HFFc6 (cell line): ENCODE measurements at regions not wholly inside any gene's neighbourhood (a gene's known extent, or its start where the extent isn't known, plus 50 kb on each side); places are given as distances from the start of the nearest gene placed in this dataset.
A peak's percentile ranks its signal among the peaks of the same experiment; 100 is the strongest.

Experiments
- DNase-seq: peaks from one replicate; pipeline ENCODE4 v3.0.0-alpha.2; 2018
- H3K27ac Mint-ChIP-seq: 2 replicates; pipeline ENCODE4 v1.8.0; 2020; ENCODE audit warnings: mild to moderate bottlenecking, mixed read lengths
- H3K27me3 Mint-ChIP-seq: 2 replicates; pipeline ENCODE4 v1.8.0; 2021; ENCODE audit warnings: mild to moderate bottlenecking, moderate library complexity, mixed read lengths; ENCODE audit not compliant: insufficient read depth
- H3K36me3 Mint-ChIP-seq: 2 replicates; pipeline ENCODE4 v1.8.0; 2021; ENCODE audit warnings: low read depth, mixed read lengths
- H3K4me1 Mint-ChIP-seq: 2 replicates; pipeline ENCODE4 v1.8.0; 2020; ENCODE audit warnings: low read depth, mixed read lengths
- H3K4me3 Mint-ChIP-seq: 2 replicates; pipeline ENCODE4 v1.8.0; 2020; ENCODE audit warnings: mild to moderate bottlenecking, moderate library complexity, mixed read lengths
- H3K9me3 Mint-ChIP-seq: 2 replicates; pipeline ENCODE4 v1.8.0; 2020; ENCODE audit warnings: mild to moderate bottlenecking, mixed read lengths
- TF ChIP-seq, protein P1 (sequence below): fragments of 200-600 bp; sonication (generic); IDR thresholded peaks from 2 replicates; pipeline ENCODE4 v1.5.0; 2021; ENCODE audit warnings: antibody characterized with exemption, mild to moderate bottlenecking

DNA sequence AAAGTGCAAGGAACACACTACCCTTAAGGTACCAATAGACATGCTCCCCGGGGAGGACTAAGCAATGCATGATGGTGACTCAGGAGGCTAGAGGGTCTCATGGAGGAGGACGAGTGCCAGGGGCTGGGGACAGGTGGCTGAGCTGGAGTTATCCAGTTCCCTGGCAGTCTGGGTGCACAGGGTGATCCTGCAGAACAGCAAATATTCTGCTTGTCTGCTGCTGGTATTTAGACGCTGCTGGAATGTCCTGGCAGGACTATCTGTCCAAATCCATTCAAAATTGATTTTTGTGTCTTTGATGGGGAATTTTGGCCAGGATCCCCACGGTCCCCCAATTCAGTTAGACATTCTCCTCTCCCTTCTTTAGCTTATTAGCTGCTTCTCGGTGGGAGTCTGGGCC, 138.7 kb downstream of the C12orf75 start:
- DNase-seq, result no peak
- peaks cover 8% of the 10 kb centered on the region for H3K36me3 Mint-ChIP-seq
- no peak overlapping the region for H3K4me3 Mint-ChIP-seq

DNA sequence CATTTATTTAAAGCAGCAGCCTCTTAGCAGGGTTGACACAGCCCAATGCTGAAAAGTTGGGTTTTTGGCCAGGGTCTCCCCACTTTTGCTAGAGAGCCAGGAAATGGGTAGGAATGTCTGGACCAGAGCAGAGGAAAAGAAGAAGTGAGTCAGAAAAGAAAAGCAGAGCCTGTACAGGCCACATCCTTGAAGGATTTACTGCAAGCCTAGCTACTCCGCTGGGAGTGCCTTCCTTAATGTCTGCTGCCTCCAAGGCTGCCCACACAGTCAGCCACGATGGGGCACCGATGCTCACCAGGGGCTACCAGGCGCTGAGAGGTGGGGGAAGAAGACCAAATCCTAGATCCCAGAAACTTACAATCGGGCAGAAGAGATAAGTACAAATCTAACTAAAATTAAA, 139.2 kb downstream of the C12orf75 start:
- no peak for DNase-seq
- TF ChIP-seq, protein P1, sequence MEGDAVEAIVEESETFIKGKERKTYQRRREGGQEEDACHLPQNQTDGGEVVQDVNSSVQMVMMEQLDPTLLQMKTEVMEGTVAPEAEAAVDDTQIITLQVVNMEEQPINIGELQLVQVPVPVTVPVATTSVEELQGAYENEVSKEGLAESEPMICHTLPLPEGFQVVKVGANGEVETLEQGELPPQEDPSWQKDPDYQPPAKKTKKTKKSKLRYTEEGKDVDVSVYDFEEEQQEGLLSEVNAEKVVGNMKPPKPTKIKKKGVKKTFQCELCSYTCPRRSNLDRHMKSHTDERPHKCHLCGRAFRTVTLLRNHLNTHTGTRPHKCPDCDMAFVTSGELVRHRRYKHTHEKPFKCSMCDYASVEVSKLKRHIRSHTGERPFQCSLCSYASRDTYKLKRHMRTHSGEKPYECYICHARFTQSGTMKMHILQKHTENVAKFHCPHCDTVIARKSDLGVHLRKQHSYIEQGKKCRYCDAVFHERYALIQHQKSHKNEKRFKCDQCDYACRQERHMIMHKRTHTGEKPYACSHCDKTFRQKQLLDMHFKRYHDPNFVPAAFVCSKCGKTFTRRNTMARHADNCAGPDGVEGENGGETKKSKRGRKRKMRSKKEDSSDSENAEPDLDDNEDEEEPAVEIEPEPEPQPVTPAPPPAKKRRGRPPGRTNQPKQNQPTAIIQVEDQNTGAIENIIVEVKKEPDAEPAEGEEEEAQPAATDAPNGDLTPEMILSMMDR, result no peak
- Mint-ChIP-seq H3K9me3 (peaks cover 2% of the 10 kb centered on the region), H3K27ac (no peak overlapping the region), H3K27me3 (no peaks in the 10 kb centered on the region; the same call in 1 of the 2 replicates), H3K4me1 (peaks cover 15% of the 10 kb centered on the region), H3K4me3 (no peak overlapping the region), H3K36me3 (peaks cover 8% of the 10 kb centered on the region)

More for the DNA sequence above, 138.7 kb downstream of the C12orf75 start:
- H3K27ac Mint-ChIP-seq, result no peak overlapping the region
- H3K4me1 Mint-ChIP-seq, result peaks cover 11% of the 10 kb centered on the region
- TF ChIP-seq, protein P1, result no peak
- H3K9me3 Mint-ChIP-seq, result no peaks in the 10 kb centered on the region
- H3K27me3 Mint-ChIP-seq, result peaks cover under 1% of the 10 kb centered on the region

DNA sequence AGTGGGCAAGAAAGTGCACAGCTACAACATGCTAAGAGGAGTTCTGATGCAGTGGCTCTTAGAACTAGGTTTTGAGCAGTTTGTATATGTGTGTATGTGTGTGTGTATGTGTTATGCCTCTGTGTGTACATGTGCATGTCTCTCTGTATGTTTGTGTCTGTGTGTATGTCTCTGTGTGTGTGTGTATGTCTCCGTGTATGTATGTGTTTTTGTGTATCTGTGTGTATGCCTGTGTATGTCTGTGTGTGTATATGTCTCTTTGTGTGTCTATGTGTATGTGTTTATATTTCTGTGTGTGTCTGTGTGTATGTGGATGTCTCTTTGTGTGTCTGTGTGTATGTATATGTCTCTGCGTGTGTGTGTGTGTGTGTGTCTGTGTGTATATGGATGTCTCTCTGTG, 139.6 kb downstream of the C12orf75 start:
- H3K9me3 Mint-ChIP-seq, result peaks cover 5% of the 10 kb centered on the region
- no peak overlapping the region for H3K4me3 Mint-ChIP-seq
- no peak overlapping the region for H3K27ac Mint-ChIP-seq
- no peak for DNase-seq
- peaks cover 11% of the 10 kb centered on the region for H3K36me3 Mint-ChIP-seq
- TF ChIP-seq, protein P1, result no peak
- H3K4me1 Mint-ChIP-seq, result peaks cover 19% of the 10 kb centered on the region
- H3K27me3 Mint-ChIP-seq, result no peaks in the 10 kb centered on the region; the same call in 1 of the 2 replicates

DNA sequence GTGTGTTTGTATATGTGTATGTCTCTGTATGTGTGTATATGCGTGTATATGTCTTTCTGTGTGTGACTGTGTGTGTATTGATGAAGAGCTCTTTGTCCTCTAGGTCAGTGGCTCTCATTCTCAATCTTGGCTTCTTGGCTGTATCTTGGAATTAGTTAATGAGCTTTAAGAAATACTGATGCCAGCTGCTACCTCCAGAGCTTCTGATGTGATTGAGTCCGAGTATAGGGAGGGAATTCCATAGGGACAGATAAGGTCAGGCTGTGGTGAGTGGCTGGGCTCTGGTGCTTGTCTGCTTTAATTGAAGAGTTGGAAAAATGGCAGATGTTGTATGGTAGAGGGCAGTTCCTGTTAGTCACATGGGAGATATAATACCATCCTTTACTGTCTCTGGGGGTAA, 140.1 kb downstream of the C12orf75 start:
- H3K4me3 Mint-ChIP-seq, result no peak overlapping the region
- TF ChIP-seq, protein P1, result no peak
- no peak overlapping the region for H3K27ac Mint-ChIP-seq
- peaks cover 5% of the 10 kb centered on the region for H3K9me3 Mint-ChIP-seq
- peaks cover 24% of the 10 kb centered on the region for H3K4me1 Mint-ChIP-seq
- H3K36me3 Mint-ChIP-seq, result peaks cover 11% of the 10 kb centered on the region
- DNase-seq, result no peak
- no peaks in the 10 kb centered on the region; the same call in 1 of the 2 replicates for H3K27me3 Mint-ChIP-seq

DNA sequence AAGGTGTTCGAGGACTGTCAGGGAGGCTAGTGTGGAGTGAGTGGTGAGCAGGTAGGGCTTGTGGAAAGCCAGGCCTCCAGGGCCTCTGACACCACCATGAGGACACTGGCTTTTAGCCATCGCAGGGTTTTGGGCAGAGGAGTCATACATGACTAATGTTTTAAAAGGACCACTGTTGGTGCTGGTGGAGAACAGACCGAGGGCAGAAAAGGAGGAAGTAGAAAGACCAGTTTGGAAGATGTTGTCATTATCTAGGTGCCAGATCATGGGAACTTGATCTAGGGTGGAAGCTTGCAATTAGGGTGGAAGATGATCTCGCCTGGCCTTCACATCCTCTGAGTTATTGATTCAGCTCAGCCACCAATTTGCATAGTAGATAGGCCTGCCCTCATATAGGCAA, 144.2 kb downstream of the C12orf75 start:
- no peaks in the 10 kb centered on the region; the same call in 1 of the 2 replicates for H3K27me3 Mint-ChIP-seq
- peaks cover 10% of the 10 kb centered on the region for H3K9me3 Mint-ChIP-seq
- TF ChIP-seq, protein P1, result no peak
- peak; percentile 62 for DNase-seq
- H3K27ac Mint-ChIP-seq, result 0 out of 2 replicates have a peak overlapping the region, but pooled peaks have one; percentile 0
- peaks cover 27% of the 10 kb centered on the region for H3K4me1 Mint-ChIP-seq
- H3K36me3 Mint-ChIP-seq, result peaks cover 11% of the 10 kb centered on the region
- H3K4me3 Mint-ChIP-seq, result no peak overlapping the region

DNA sequence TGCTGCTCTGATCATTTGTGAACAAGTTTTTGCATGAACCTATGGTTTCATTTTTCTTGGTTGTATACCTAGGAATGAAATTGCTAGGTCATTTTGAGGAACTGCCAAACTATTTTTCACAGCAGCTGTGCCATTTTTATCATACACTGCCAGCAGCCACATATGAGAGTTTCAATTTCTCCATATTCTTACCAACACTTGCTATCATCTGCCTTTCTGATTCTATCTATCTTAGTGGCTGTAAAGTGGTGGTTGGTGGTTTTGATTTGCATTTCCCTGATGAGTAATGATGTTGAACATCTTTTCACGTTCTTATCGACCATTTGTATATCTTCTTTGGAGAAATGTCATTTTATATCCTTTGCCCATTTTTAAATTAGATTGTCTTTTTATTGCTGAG, 146.1 kb downstream of the C12orf75 start:
- Mint-ChIP-seq H3K27ac (no peak overlapping the region), H3K27me3 (no peaks in the 10 kb centered on the region; the same call in 1 of the 2 replicates), H3K36me3 (peaks cover 11% of the 10 kb centered on the region), H3K4me3 (no peak overlapping the region), H3K9me3 (peaks cover 10% of the 10 kb centered on the region), H3K4me1 (peaks cover 27% of the 10 kb centered on the region)
- no peak for DNase-seq
- TF ChIP-seq, protein P1, result no peak
